HCT116 (cell line): ENCODE measurements at regions not wholly inside any gene's neighbourhood (a gene's known extent, or its start where the extent isn't known, plus 50 kb on each side); places are given as distances from the start of the nearest gene placed in this dataset.

Experiments used
- ATAC-seq: fragments of 200-7000 bp; cut with Tn5 transposase; 2 replicates; pipeline ENCODE4 v1.9.1; 2020; ENCODE audit warnings: mild to moderate bottlenecking, moderate library complexity
- BruUV-seq: library from RNA; stranded (reverse); fragments of 400-500 nt; replicated peaks from 2 replicates; lab custom pipeline; 2021; lab: Mats Ljungman, UMichigan
- CTCF ChIA-PET: fragments of 300-600 bp; sonication (Branson Sonifier 250); formaldehyde crosslinking; loops from one replicate; lab custom pipeline; 2021; ENCODE audit warnings: antibody characterized with exemption; lab: Charles Lee
- POLR2A ChIA-PET: fragments of 300-600, 350-600 bp; sonication (Branson Sonifier 250); formaldehyde crosslinking; loops from one replicate; lab custom pipeline; 2021; ENCODE audit warnings: antibody characterized with exemption; lab: Charles Lee
- RAD21 ChIA-PET, 2 experiments: fragments of 300-600 bp; sonication (Branson Sonifier 250); formaldehyde crosslinking; loops; one replicate each; lab custom pipeline; 2023; ENCODE audit warnings: low total read pairs in 2 of 2; ENCODE audit not compliant: uncharacterized antibody in 2 of 2, unreplicated experiment in 2 of 2, low non-redundant PET in 1 of 2; lab: Charles Lee
- DNase-seq: peaks from one replicate; pipeline ENCODE4 v3.0.0-alpha.2; 2010; ENCODE audit warnings: low read depth, low spot score
- H2AFZ ChIP-seq: fragments of 200-600 bp; shearing (Covaris generic), sonication (generic); 2 replicates; pipeline ENCODE4 v1.6.1; 2017; ENCODE audit warnings: low read depth, mixed run types, mixed read lengths, antibody characterized with exemption, low read length; ENCODE audit not compliant: poor library complexity, severe bottlenecking
- H3K27ac ChIP-seq: 2 replicates; pipeline ENCODE4 v1.5.1; 2012; ENCODE audit warnings: low read depth, low read length
- H3K27me3 ChIP-seq: fragments of 200-600 bp; sonication (generic); 2 replicates; pipeline ENCODE4 v1.6.1; 2016; ENCODE audit warnings: mixed run types, low read length, mixed read lengths; ENCODE audit not compliant: insufficient read depth
- H3K36me3 ChIP-seq, 2 experiments: fragments of 200-500 bp in 1 of 2; fragments of 200-600 bp in 1 of 2; sonication (Bioruptor generic) in 1 of 2; sonication (generic) in 1 of 2; 2 replicates each; pipeline versions ENCODE4 v1.5.1 to v1.6.1; 2014 to 2016; ENCODE audit warnings: low read length in 2 of 2, inconsistent platforms in 1 of 2, mixed read lengths in 1 of 2, mixed run types in 1 of 2; ENCODE audit not compliant: insufficient read depth in 2 of 2, control insufficient read depth in 1 of 2
- H3K4me1 ChIP-seq, 2 experiments: fragments of 200-600 bp in 1 of 2; sonication (generic) in 1 of 2; 2 replicates each; pipeline versions ENCODE4 v1.5.1 to v1.6.1; 2012 to 2017; ENCODE audit warnings: low read length in 2 of 2, inconsistent platforms in 1 of 2, mild to moderate bottlenecking in 1 of 2, mixed read lengths in 1 of 2, mixed run types in 1 of 2, moderate library complexity in 1 of 2; ENCODE audit not compliant: insufficient read depth in 2 of 2, control insufficient read depth in 1 of 2
- H3K4me2 ChIP-seq: fragments of 200-600 bp; sonication (generic); 2 replicates; pipeline ENCODE4 v1.6.1; 2017; ENCODE audit warnings: mixed run types, low read length, mixed read lengths
- H3K4me3 ChIP-seq, 2 experiments: fragments of 200-600 bp in 1 of 2; sonication (generic) in 1 of 2; replicated peaks in 1 of 2; 2 replicates each; pipeline ENCODE4 v1.5.1; 2011 to 2016; ENCODE audit warnings: low read length in 2 of 2, control low read depth in 1 of 2, low read depth in 1 of 2, mild to moderate bottlenecking in 1 of 2, mixed read lengths in 1 of 2, mixed run types in 1 of 2
- H3K79me2 ChIP-seq: fragments of 200-600 bp; sonication (generic); 2 replicates; pipeline ENCODE4 v1.6.1; 2017; ENCODE audit warnings: mild to moderate bottlenecking, mixed run types, low read length, moderate library complexity, mixed read lengths; ENCODE audit not compliant: insufficient read depth
- H3K9ac ChIP-seq: fragments of 200-600 bp; sonication (generic); 2 replicates; pipeline ENCODE4 v1.6.1; 2016; ENCODE audit warnings: low read length, mixed read lengths
- H3K9me2 ChIP-seq: fragments of 200-600 bp; sonication (generic), shearing (Covaris generic); 2 replicates; pipeline ENCODE4 v1.6.1; 2017; ENCODE audit warnings: mixed run types, mild to moderate bottlenecking, moderate library complexity; ENCODE audit not compliant: insufficient read depth
- H3K9me3 ChIP-seq, 2 experiments: fragments of 200-500 bp in 1 of 2; fragments of 200-600 bp in 1 of 2; sonication (Bioruptor generic) in 1 of 2; sonication (generic) in 1 of 2; 2 replicates each; pipeline ENCODE4 v1.6.1; 2014 to 2017; ENCODE audit warnings: low read length in 2 of 2, mixed read lengths in 2 of 2, inconsistent platforms in 1 of 2, low read depth in 1 of 2, mild to moderate bottlenecking in 1 of 2, mixed run types in 1 of 2, moderate library complexity in 1 of 2; ENCODE audit not compliant: control insufficient read depth in 1 of 2, insufficient read depth in 1 of 2
- H4K20me1 ChIP-seq: fragments of 200-600 bp; sonication (generic), shearing (Covaris generic); 2 replicates; pipeline ENCODE4 v1.6.1; 2017; ENCODE audit warnings: mixed run types, mild to moderate bottlenecking, moderate library complexity; ENCODE audit not compliant: insufficient read depth
- ATF3 ChIP-seq: IDR thresholded peaks from 2 replicates; pipeline ENCODE4 v1.6.1; 2012
- CTCF ChIP-seq, 3 experiments: fragments of 200-600 bp in 1 of 3; sonication (generic) in 1 of 3; IDR thresholded peaks in 2 of 3; conservative IDR thresholded peaks in 1 of 3; 2 replicates each; pipeline ENCODE4 v1.5.1; 2012 to 2017; ENCODE audit warnings: low read depth in 2 of 3, low read length in 2 of 3, antibody characterized with exemption in 1 of 3, borderline replicate concordance in 1 of 3, control low read depth in 1 of 3, mild to moderate bottlenecking in 1 of 3, mixed read lengths in 1 of 3, mixed run types in 1 of 3, moderate library complexity in 1 of 3; ENCODE audit not compliant: insufficient read depth in 1 of 3
- EGR1 ChIP-seq: IDR thresholded peaks from 2 replicates; pipeline ENCODE4 v1.6.1; 2012; ENCODE audit warnings: low read depth
- EZH2 ChIP-seq: fragments of 200-600 bp; sonication (generic); IDR thresholded peaks from 2 replicates; pipeline ENCODE4 v1.6.1; 2017; ENCODE audit warnings: antibody characterized with exemption, mixed run types
- EZH2phosphoT487 ChIP-seq: fragments of 200-600 bp; IDR thresholded peaks from 2 replicates; pipeline ENCODE4 v1.6.1; 2018; ENCODE audit warnings: antibody characterized with exemption, borderline replicate concordance
- JUND ChIP-seq: IDR thresholded peaks from 2 replicates; pipeline ENCODE4 v1.6.1; 2012
- POLR2A ChIP-seq: IDR thresholded peaks from 2 replicates; pipeline ENCODE4 v1.7.0; 2011; ENCODE audit warnings: borderline replicate concordance; ENCODE audit not compliant: insufficient read depth, insufficient read length; ENCODE audit errors: extremely low read depth
- POLR2AphosphoS5 ChIP-seq: IDR thresholded peaks from 2 replicates; pipeline ENCODE4 v1.6.1; 2011; ENCODE audit warnings: mild to moderate bottlenecking, low read depth, low read length, moderate library complexity
- RAD21 ChIP-seq: IDR thresholded peaks from 2 replicates; pipeline ENCODE4 v1.6.1; 2012; ENCODE audit warnings: low read depth, mild to moderate bottlenecking
- REST ChIP-seq: IDR thresholded peaks from 2 replicates; pipeline ENCODE4 v1.6.1; 2012; ENCODE audit warnings: low read depth
- SIN3A ChIP-seq: IDR thresholded peaks from 2 replicates; pipeline ENCODE4 v1.6.1; 2012; ENCODE audit warnings: low read depth
- SP1 ChIP-seq: IDR thresholded peaks from 2 replicates; pipeline ENCODE4 v1.6.1; 2012; ENCODE audit warnings: low read depth
- SRF ChIP-seq: IDR thresholded peaks from 2 replicates; pipeline ENCODE4 v1.6.1; 2012; ENCODE audit warnings: low read depth
- TCF7L2 ChIP-seq: IDR thresholded peaks from 2 replicates; pipeline ENCODE4 v1.7.0; 2011; ENCODE audit warnings: borderline replicate concordance, inconsistent platforms; ENCODE audit not compliant: insufficient read depth, insufficient read length; ENCODE audit errors: extremely low read depth
- YY1 ChIP-seq: IDR thresholded peaks from 2 replicates; pipeline ENCODE4 v1.6.1; 2011; ENCODE audit warnings: low read length, low read depth, moderate library complexity, mild to moderate bottlenecking; ENCODE audit not compliant: insufficient replicate concordance; ENCODE audit errors: extremely low read depth
- ZBTB33 ChIP-seq: IDR thresholded peaks from 2 replicates; pipeline ENCODE4 v1.6.1; 2011; ENCODE audit warnings: mild to moderate bottlenecking, low read length, moderate library complexity; ENCODE audit not compliant: insufficient replicate concordance; ENCODE audit errors: extremely low read depth
- ZFX ChIP-seq: fragments of 450-650 bp; IDR thresholded peaks from 2 replicates; pipeline ENCODE4 v1.6.1; 2017
- ZNF274 ChIP-seq: fragments of 200-500 bp; sonication (Bioruptor generic); IDR thresholded peaks from 2 replicates; pipeline ENCODE4 v1.6.1; 2014; ENCODE audit warnings: mild to moderate bottlenecking, low read depth, low read length, inconsistent platforms
- intact Hi-C: fragments of 100-400 bp; cut with micrococcal nuclease; formaldehyde crosslinking; loops from 2 replicates; pipeline ENCODE4 v1.10.0; 2022

- no peak overlapping the region for H3K4me3 ChIP-seq
- ChIA-PET RAD21 (no interaction called here), POLR2A (no interaction called here), CTCF (no interaction called here)
- no peaks in the 10 kb centered on the region for H3K36me3 ChIP-seq
- H3K79me2 ChIP-seq = no peaks in the 10 kb centered on the region
- ATAC-seq (no peak), DNase-seq (no peak)
- no peak overlapping the region for H2AFZ ChIP-seq
- H3K9ac ChIP-seq = no peak overlapping the region
- H3K27ac ChIP-seq = no peak overlapping the region
- no peaks in the 10 kb centered on the region for H4K20me1 ChIP-seq
- no TSS peak for BruUV-seq
- no peaks in the 10 kb centered on the region for H3K9me2 ChIP-seq
- no peak overlapping the region for H3K4me2 ChIP-seq
- H3K4me1 ChIP-seq = no peaks in the 10 kb centered on the region
- no peaks in the 10 kb centered on the region; a peak in 1 of 4 replicates for H3K9me3 ChIP-seq
- no peak for TF ChIP-seq POLR2AphosphoS5
- no peak for TF ChIP-seq EZH2
- TF ChIP-seq YY1 = no peak
- no peak for TF ChIP-seq EZH2phosphoT487
- TF ChIP-seq ATF3 = no peak
- no peak for TF ChIP-seq SIN3A
- TF ChIP-seq JUND = no peak
- no peak for TF ChIP-seq POLR2A
- TF ChIP-seq EGR1 = no peak
- no peak for TF ChIP-seq ZNF274
- no peak for TF ChIP-seq SRF
- no peak for TF ChIP-seq RAD21
- TF ChIP-seq REST = no peak
- no peak for TF ChIP-seq SP1
- no peak for TF ChIP-seq CTCF (IDR thresholded peaks at IDR 0.05 in 2 of 3, conservative IDR thresholded peaks at IDR 0.05 in 1 of 3; ENCODE audit: borderline replicate concordance in 1 of 3, insufficient read depth in 1 of 3, low read depth in 2 of 3, low read length in 2 of 3)
- TF ChIP-seq ZBTB33 = no peak
- TF ChIP-seq TCF7L2 = no peak
- no peak for TF ChIP-seq ZFX
- intact Hi-C loops = no loop called here
- no peaks in the 10 kb centered on the region for H3K27me3 ChIP-seq
These were observed 69.5 kb upstream of the GNAZ start for GRCh38 chr22:23000657-23001347.
